Panc1 (cell line): ENCODE measurements at regions not wholly inside any gene's neighbourhood (a gene's known extent, or its start where the extent isn't known, plus 50 kb on each side); places are given as distances from the start of the nearest gene placed in this dataset.
A peak's percentile ranks its signal among the peaks of the same experiment; 100 is the strongest.
"Not testable (repeated sequence)": the region's sequence is repeated elsewhere in the genome, so short reads cannot be mapped to it uniquely, and the experiment has no call there.

Source experiments
- ATAC-seq: fragments of 200-7000 bp; cut with Tn5 transposase; 2 replicates; pipeline ENCODE4 v1.9.1; 2020; ENCODE audit warnings: mild to moderate bottlenecking, moderate library complexity
- BruUV-seq: library from RNA; stranded (reverse); fragments of 400-500 nt; replicated peaks from 2 replicates; lab custom pipeline; 2021; lab: Mats Ljungman, UMichigan
- CTCF ChIA-PET: fragments of 300-600 bp; sonication (Branson Sonifier 250); formaldehyde crosslinking; loops from one replicate; lab custom pipeline; 2022; ENCODE audit warnings: antibody characterized with exemption; lab: Charles Lee
- POLR2A ChIA-PET: fragments of 300-600 bp; sonication (Branson Sonifier 250); formaldehyde crosslinking; loops from one replicate; lab custom pipeline; 2022; ENCODE audit warnings: antibody characterized with exemption; lab: Charles Lee
- DNase-seq: peaks from one replicate; pipeline ENCODE4 v3.0.0-alpha.2; 2010; ENCODE audit warnings: low read depth, low spot score
- H3K27ac ChIP-seq: 2 replicates; pipeline ENCODE4 v1.5.1; 2011; ENCODE audit warnings: mild to moderate bottlenecking, low read length, inconsistent platforms
- H3K27me3 ChIP-seq: fragments of 200-500 bp; sonication (Bioruptor generic); 2 replicates; pipeline ENCODE4 v1.6.0; 2014; ENCODE audit warnings: low read length, inconsistent platforms; ENCODE audit not compliant: control insufficient read depth, insufficient read depth
- H3K36me3 ChIP-seq: fragments of 200-500 bp; sonication (Bioruptor generic); 2 replicates; pipeline ENCODE4 v1.5.1; 2014; ENCODE audit warnings: inconsistent platforms, mild to moderate bottlenecking, low read length, moderate library complexity; ENCODE audit not compliant: control insufficient read depth, insufficient read depth
- H3K4me1 ChIP-seq: 2 replicates; pipeline ENCODE4 v1.5.1; 2011; ENCODE audit warnings: inconsistent platforms, mild to moderate bottlenecking, low read length, moderate library complexity; ENCODE audit not compliant: control insufficient read depth, insufficient read depth
- H3K4me3 ChIP-seq, 2 experiments: 2 replicates each; pipeline ENCODE4 v1.5.1; 2011 to 2012; ENCODE audit warnings: low read depth in 2 of 2, low read length in 2 of 2, mild to moderate bottlenecking in 2 of 2, inconsistent platforms in 1 of 2, moderate library complexity in 1 of 2
- H3K9me3 ChIP-seq: fragments of 200-500 bp; sonication (Bioruptor generic); 2 replicates; pipeline ENCODE4 v1.5.1; 2014; ENCODE audit warnings: low read depth, mild to moderate bottlenecking, inconsistent platforms, low read length, moderate library complexity; ENCODE audit not compliant: control insufficient read depth, insufficient read depth
- CTCF ChIP-seq: fragments of 450-650 bp; IDR thresholded peaks from 2 replicates; pipeline ENCODE4 v1.5.1; 2017; ENCODE audit warnings: mild to moderate bottlenecking
- POLR2AphosphoS5 ChIP-seq: IDR thresholded peaks from 2 replicates; pipeline ENCODE4 v1.6.1; 2012; ENCODE audit warnings: mild to moderate bottlenecking, low read depth, low read length, moderate library complexity
- REST ChIP-seq, 2 experiments: IDR thresholded peaks; 2 replicates each; pipeline ENCODE4 v1.6.1; 2011 to 2012; ENCODE audit warnings: low read depth in 2 of 2, control low read depth in 1 of 2, low read length in 1 of 2, mild to moderate bottlenecking in 1 of 2, moderate library complexity in 1 of 2; ENCODE audit not compliant: insufficient read depth in 1 of 2
- SIN3A ChIP-seq: IDR thresholded peaks from 2 replicates; pipeline ENCODE4 v1.6.1; 2012; ENCODE audit warnings: low read depth, mild to moderate bottlenecking, low read length, moderate library complexity, borderline replicate concordance; ENCODE audit not compliant: insufficient read depth
- TCF7L2 ChIP-seq: IDR thresholded peaks from 2 replicates; pipeline ENCODE4 v1.6.1; 2011; ENCODE audit warnings: mild to moderate bottlenecking, low read depth, low read length, inconsistent platforms
- in situ Hi-C: cut with HindIII; loops from 2 replicates; pipeline ENCODE4 v1.10.0; 2016; ENCODE audit warnings: low sequenced_read_pairs, low pct_unique_long_range_greater_than_20kb
- intact Hi-C: fragments of 100-400 bp; cut with micrococcal nuclease; formaldehyde crosslinking; loops from one replicate; pipeline ENCODE4 v1.10.0; 2022; ENCODE audit not compliant: unreplicated experiment

GRCh38 chr5:38621840-38622437, 65.5 kb upstream of the LIFR start:
- H3K36me3 ChIP-seq = no peaks in the 10 kb centered on the region
- in situ Hi-C loops (no loop called here), intact Hi-C loops (no loop called here)
- ChIA-PET CTCF (no interaction called here), POLR2A (interaction anchor here (0.6 kb wide), 1 partner anchor 66 kb away, joined by 3 read pairs; no protein-coding TSS in a partner anchor)
- no peak for DNase-seq
- TF ChIP-seq SIN3A (no peak), TCF7L2 (no peak), POLR2AphosphoS5 (no peak), REST (IDR thresholded peaks at IDR 0.05; ENCODE audit: insufficient read depth in 1 of 2, low read depth in 2 of 2, low read length in 1 of 2) (no peak), CTCF (no peak)
- H3K4me3 ChIP-seq = no peak overlapping the region
- peak overlapping the region; percentile 23; the same call in 1 of the 2 replicates for H3K27ac ChIP-seq
- H3K4me1 ChIP-seq = no peaks in the 10 kb centered on the region; the same call in 1 of the 2 replicates
- H3K27me3 ChIP-seq = no peaks in the 10 kb centered on the region
- no peak for ATAC-seq
- no TSS peak for BruUV-seq
- peaks cover 16% of the 10 kb centered on the region for H3K9me3 ChIP-seq

DNA sequence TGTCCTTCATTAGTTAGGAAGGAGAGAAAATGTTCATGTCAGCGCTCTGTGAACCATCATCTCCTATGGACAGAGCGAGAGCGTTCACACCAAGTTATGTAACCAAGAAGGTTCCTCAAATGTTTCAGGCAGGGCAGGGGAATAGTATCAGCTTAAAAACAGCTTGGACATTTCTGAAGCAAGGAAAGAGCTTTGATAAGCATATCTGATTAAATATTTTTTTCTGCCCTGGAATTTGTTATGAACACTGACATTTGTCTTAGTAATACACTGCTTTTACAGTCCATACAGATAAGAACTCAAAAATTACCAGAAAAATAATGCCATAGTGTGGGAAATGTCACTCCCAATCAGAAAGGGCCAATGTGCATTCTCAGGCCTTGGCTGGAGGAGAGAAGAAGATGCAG, 66.3 kb upstream of the LIFR start:
- Histone ChIP-seq H3K9me3 (peaks cover 13% of the 10 kb centered on the region), H3K27ac (peak overlapping the region; percentile 17; the same call in 1 of the 2 replicates), H3K36me3 (no peaks in the 10 kb centered on the region), H3K4me1 (no peaks in the 10 kb centered on the region; the same call in 1 of the 2 replicates), H3K27me3 (no peaks in the 10 kb centered on the region), H3K4me3 (no peak overlapping the region)
- ATAC-seq = no peak
- no peak for TF ChIP-seq CTCF
- no peak for TF ChIP-seq POLR2AphosphoS5
- TF ChIP-seq TCF7L2 = no peak
- no peak for TF ChIP-seq SIN3A
- no peak for TF ChIP-seq REST (IDR thresholded peaks at IDR 0.05; ENCODE audit: insufficient read depth in 1 of 2, low read depth in 2 of 2, low read length in 1 of 2)
- no TSS peak for BruUV-seq
- ChIA-PET CTCF (no interaction called here), POLR2A (no interaction called here)
- intact Hi-C loops (no loop called here), in situ Hi-C loops (no loop called here)
- no peak for DNase-seq

- H3K27ac ChIP-seq, DNase-seq, ATAC-seq, intact Hi-C loops, BruUV-seq, H3K4me3 ChIP-seq, H3K27me3 ChIP-seq, in situ Hi-C loops, H3K9me3 ChIP-seq, H3K4me1 ChIP-seq, H3K36me3 ChIP-seq: not testable (repeated sequence)
- CTCF ChIA-PET = interaction anchor here (1.1 kb wide), 1 partner anchor 183 kb away, joined by 4 read pairs; no protein-coding TSS in a partner anchor
- POLR2A ChIA-PET = interaction anchor here (0.7 kb wide), 1 partner anchor 18 kb away, joined by 16 read pairs; no protein-coding TSS in a partner anchor
Observed at GRCh38 chr5:38624541-38624940, 68.1 kb upstream of the LIFR start.
